ENCODE measurements at regions not wholly inside any gene's neighbourhood (a gene's known extent, or its start where the extent isn't known, plus 50 kb on each side); places are given as distances from the start of the nearest gene placed in this dataset.

DNA sequence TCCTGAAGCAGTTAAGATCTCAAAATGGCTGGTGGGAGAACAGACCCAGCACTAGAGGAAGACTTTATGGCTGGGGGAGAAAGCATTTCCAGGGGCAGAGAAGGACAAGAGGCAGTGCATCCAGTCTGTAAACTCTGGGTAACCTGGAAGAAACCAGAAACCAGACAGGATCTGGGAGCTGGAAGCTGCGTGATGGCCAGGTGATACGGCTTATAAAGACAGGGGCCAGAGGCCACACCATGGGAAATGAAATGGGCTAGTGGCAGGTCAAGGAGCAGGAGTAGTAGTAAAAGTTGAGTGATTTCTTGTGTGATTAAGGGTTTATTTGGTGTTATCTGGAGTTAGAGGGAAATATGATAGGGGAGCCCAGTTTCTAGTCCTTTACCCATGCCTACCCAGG is 144.7 kb upstream of the ARRDC4 start:
- ATAC-seq (no peak), FAIRE-seq (no peak), DNase-seq (ENCODE audit: low spot score) (no peak)
- no peaks in the 10 kb centered on the region for H4K20me1 ChIP-seq (ENCODE audit: insufficient read depth, low read length)
- no peak overlapping the region for H3K9ac ChIP-seq (ENCODE audit: insufficient read depth, low read depth, low read length)
- intact Hi-C loops (cut with micrococcal nuclease; ENCODE audit: unreplicated experiment) (no loop called here), in situ Hi-C loops (cut with HindIII; ENCODE audit: extremely low pct_ligation_motif_present, low pct_unique_long_range_greater_than_20kb) (no loop called here)
- WGBS (ENCODE audit: low lambda C conversion rate), result 24% methylated on average over 2 of the region's 2 CpGs
- no peaks in the 10 kb centered on the region for H3K27me3 ChIP-seq (ENCODE audit: control insufficient read depth in 1 of 2, insufficient read depth in 2 of 2, low read length in 2 of 2)
- H3K9me3 ChIP-seq (ENCODE audit: low read length), result peaks cover 12% of the 10 kb centered on the region
- H3K79me2 ChIP-seq (ENCODE audit: insufficient read depth, low read length), result no peaks in the 10 kb centered on the region
- no peak overlapping the region for H3K4me3 ChIP-seq (replicated peaks in 1 of 3; ENCODE audit: insufficient read depth in 1 of 3, low read depth in 2 of 3, low read length in 3 of 3)
- no peaks in the 10 kb centered on the region for H3K36me3 ChIP-seq (replicated peaks in 1 of 2; ENCODE audit: control insufficient read depth in 1 of 2, insufficient read depth in 2 of 2, low read length in 2 of 2)
- H3K4me2 ChIP-seq (ENCODE audit: low read depth, low read length), result no peak overlapping the region
- ChIA-PET POLR2A (no interaction called here), CTCF (ENCODE audit: low intra/inter-chr PET ratio, low total read pairs) (no interaction called here)
- no peak overlapping the region for H3K27ac ChIP-seq (ENCODE audit: extremely low read length, insufficient read depth, low read length)
- TF ChIP-seq MIER2 (CRISPR knock-in tag; IDR thresholded peaks at IDR 0.05) (no peak), PTBP1 (IDR thresholded peaks at IDR 0.05; ENCODE audit: low read depth, low read length, poor library complexity, severe bottlenecking) (no peak), CC2D1A (CRISPR knock-in tag; IDR thresholded peaks at IDR 0.05) (no peak), ZNF562 (CRISPR knock-in tag; IDR thresholded peaks at IDR 0.05; ENCODE audit: borderline replicate concordance) (no peak)
- H3K4me1 ChIP-seq (ENCODE audit: insufficient read depth, low read length), result no peaks in the 10 kb centered on the region
- BruUV-seq (replicated peaks), result no TSS peak
- H2AFZ ChIP-seq (ENCODE audit: low read length), result no peak overlapping the region

DNA sequence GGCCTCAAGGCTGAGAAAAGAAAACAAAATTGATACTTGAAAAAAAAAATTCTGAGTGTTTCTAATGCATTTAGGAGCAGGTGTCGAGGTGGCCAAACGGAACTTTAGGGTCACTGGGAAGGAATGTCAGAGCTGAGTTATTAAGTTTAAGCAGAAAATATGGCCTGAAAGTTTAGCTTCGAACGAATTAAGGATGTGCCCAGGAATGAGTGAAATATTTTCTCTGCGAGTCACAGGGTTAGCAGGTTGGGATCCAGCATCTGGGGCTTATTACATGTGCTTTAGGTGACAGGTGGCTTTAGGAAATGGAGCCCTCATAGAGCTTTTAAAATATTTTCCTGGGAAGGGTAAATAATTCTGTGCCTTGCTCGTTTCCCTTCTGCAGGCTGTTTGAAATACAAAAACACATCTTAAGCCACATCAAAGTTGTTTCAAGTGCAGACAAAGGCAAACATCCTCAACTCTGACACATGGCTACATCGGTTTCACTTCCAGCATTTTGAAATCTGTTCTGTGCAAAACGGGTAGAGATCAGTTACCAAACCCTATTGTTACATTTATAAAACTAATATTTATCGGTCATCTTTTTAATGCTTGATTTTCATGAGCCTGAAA is 143.1 kb upstream of the ARRDC4 start:
- DNase-seq (ENCODE audit: low spot score) (no peak), ATAC-seq (no peak), FAIRE-seq (no peak)
- TF ChIP-seq, protein P1, sequence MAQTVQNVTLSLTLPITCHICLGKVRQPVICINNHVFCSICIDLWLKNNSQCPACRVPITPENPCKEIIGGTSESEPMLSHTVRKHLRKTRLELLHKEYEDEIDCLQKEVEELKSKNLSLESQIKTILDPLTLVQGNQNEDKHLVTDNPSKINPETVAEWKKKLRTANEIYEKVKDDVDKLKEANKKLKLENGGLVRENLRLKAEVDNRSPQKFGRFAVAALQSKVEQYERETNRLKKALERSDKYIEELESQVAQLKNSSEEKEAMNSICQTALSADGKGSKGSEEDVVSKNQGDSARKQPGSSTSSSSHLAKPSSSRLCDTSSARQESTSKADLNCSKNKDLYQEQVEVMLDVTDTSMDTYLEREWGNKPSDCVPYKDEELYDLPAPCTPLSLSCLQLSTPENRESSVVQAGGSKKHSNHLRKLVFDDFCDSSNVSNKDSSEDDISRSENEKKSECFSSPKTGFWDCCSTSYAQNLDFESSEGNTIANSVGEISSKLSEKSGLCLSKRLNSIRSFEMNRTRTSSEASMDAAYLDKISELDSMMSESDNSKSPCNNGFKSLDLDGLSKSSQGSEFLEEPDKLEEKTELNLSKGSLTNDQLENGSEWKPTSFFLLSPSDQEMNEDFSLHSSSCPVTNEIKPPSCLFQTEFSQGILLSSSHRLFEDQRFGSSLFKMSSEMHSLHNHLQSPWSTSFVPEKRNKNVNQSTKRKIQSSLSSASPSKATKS (CRISPR knock-in tag; IDR thresholded peaks at IDR 0.05), result no peak
- TF ChIP-seq KDM5A (IDR thresholded peaks at IDR 0.05; ENCODE audit: borderline replicate concordance, low read length) (no peak), ZNF281 (CRISPR knock-in tag; IDR thresholded peaks at IDR 0.05; ENCODE audit: borderline replicate concordance) (no peak)
- CTCF ChIA-PET (ENCODE audit: low intra/inter-chr PET ratio, low total read pairs), result no interaction called here
- Histone ChIP-seq H3K4me1 (ENCODE audit: insufficient read depth, low read length) (no peaks in the 10 kb centered on the region), H3K27ac (ENCODE audit: extremely low read length, insufficient read depth, low read length) (no peak overlapping the region), H3K79me2 (ENCODE audit: insufficient read depth, low read length) (no peaks in the 10 kb centered on the region), H4K20me1 (ENCODE audit: insufficient read depth, low read length) (no peaks in the 10 kb centered on the region), H3K9ac (ENCODE audit: insufficient read depth, low read depth, low read length) (no peak overlapping the region), H3K9me3 (ENCODE audit: low read length) (peaks cover 4% of the 10 kb centered on the region; the same call in 1 of the 2 replicates), H3K36me3 (replicated peaks in 1 of 2; ENCODE audit: control insufficient read depth in 1 of 2, insufficient read depth in 2 of 2, low read length in 2 of 2) (no peaks in the 10 kb centered on the region), H3K4me3 (replicated peaks in 1 of 3; ENCODE audit: insufficient read depth in 1 of 3, low read depth in 2 of 3, low read length in 3 of 3) (no peak overlapping the region), H3K27me3 (ENCODE audit: control insufficient read depth in 1 of 2, insufficient read depth in 2 of 2, low read length in 2 of 2) (no peaks in the 10 kb centered on the region), H3K4me2 (ENCODE audit: low read depth, low read length) (no peak overlapping the region), H2AFZ (ENCODE audit: low read length) (no peak overlapping the region)
- in situ Hi-C loops (cut with HindIII; ENCODE audit: extremely low pct_ligation_motif_present, low pct_unique_long_range_greater_than_20kb) (no loop called here), intact Hi-C loops (cut with micrococcal nuclease; ENCODE audit: unreplicated experiment) (no loop called here)
- 2% methylated on average over 9 of the region's 9 CpGs for WGBS (ENCODE audit: low lambda C conversion rate)
- POLR2A ChIA-PET, result no interaction called here
- BruUV-seq (replicated peaks), result no TSS peak

Measured in HepG2 (cell line).